GM23338 (cell line): ENCODE measurements at regions not wholly inside any gene's neighbourhood (a gene's known extent, or its start where the extent isn't known, plus 50 kb on each side); places are given as distances from the start of the nearest gene placed in this dataset.

Source experiments
- ATAC-seq: fragments of 200-7000 bp; cut with Tn5 transposase; 3 replicates; pipeline ENCODE4 v1.9.1; 2020
- DNase-seq: peaks from one replicate; pipeline ENCODE4 v3.0.0-alpha.2; 2015; ENCODE audit warnings: low spot score
- H2AFZ ChIP-seq: fragments of 200-600 bp; sonication (generic); 2 replicates; pipeline ENCODE4 v1.8.0; 2016; ENCODE audit warnings: antibody characterized with exemption, mild to moderate bottlenecking, moderate library complexity
- H3F3A ChIP-seq: fragments of 200-600 bp; sonication (generic); replicated peaks from 2 replicates; pipeline ENCODE4 v1.8.0; 2017; ENCODE audit warnings: antibody characterized with exemption, mixed run types, low read depth
- H3K27ac ChIP-seq: fragments of 200-600 bp; sonication (generic); 2 replicates; pipeline ENCODE4 v1.6.1; 2016; ENCODE audit warnings: low read depth
- H3K27me3 ChIP-seq: fragments of 200-600 bp; sonication (generic); 2 replicates; pipeline ENCODE4 v1.8.0; 2016; ENCODE audit warnings: mild to moderate bottlenecking, mixed run types, moderate library complexity; ENCODE audit not compliant: insufficient read depth
- H3K36me3 ChIP-seq: fragments of 200-600 bp; sonication (generic); 2 replicates; pipeline ENCODE4 v1.8.0; 2016; ENCODE audit warnings: mild to moderate bottlenecking; ENCODE audit not compliant: insufficient read depth
- H3K4me1 ChIP-seq: fragments of 200-600 bp; sonication (generic); 2 replicates; pipeline ENCODE4 v1.8.0; 2016; ENCODE audit warnings: mild to moderate bottlenecking, moderate library complexity; ENCODE audit not compliant: insufficient read depth
- H3K4me2 ChIP-seq: fragments of 200-600 bp; sonication (generic); 2 replicates; pipeline ENCODE4 v1.7.1; 2017; ENCODE audit warnings: mixed run types
- H3K4me3 ChIP-seq: fragments of 200-600 bp; sonication (generic); 2 replicates; pipeline ENCODE4 v1.6.1; 2016; ENCODE audit warnings: mixed run types
- H3K79me2 ChIP-seq: fragments of 200-600 bp; sonication (generic); replicated peaks from 2 replicates; pipeline ENCODE4 v1.8.0; 2017; ENCODE audit warnings: mild to moderate bottlenecking; ENCODE audit not compliant: insufficient read depth
- H3K9me2 ChIP-seq: fragments of 200-600 bp; sonication (generic); 2 replicates; pipeline ENCODE4 v1.8.0; 2017; ENCODE audit not compliant: insufficient read depth
- H4K20me1 ChIP-seq: fragments of 200-600 bp; sonication (generic); replicated peaks from 2 replicates; pipeline ENCODE4 v1.8.0; 2017; ENCODE audit warnings: mild to moderate bottlenecking; ENCODE audit not compliant: insufficient read depth
- H3K27ac Mint-ChIP-seq: 2 replicates; pipeline ENCODE4 v1.8.0; 2020; ENCODE audit warnings: inconsistent platforms, mild to moderate bottlenecking, moderate library complexity, mixed read lengths
- H3K27me3 Mint-ChIP-seq: 3 replicates; pipeline ENCODE4 v1.8.0; 2022; ENCODE audit warnings: low read depth, mild to moderate bottlenecking, moderate library complexity, mixed read lengths, inconsistent platforms; ENCODE audit not compliant: insufficient read depth, poor library complexity
- H3K36me3 Mint-ChIP-seq: 3 replicates; pipeline ENCODE4 v1.8.0; 2021; ENCODE audit warnings: low read depth, mild to moderate bottlenecking, inconsistent platforms, moderate library complexity, mixed read lengths
- H3K4me1 Mint-ChIP-seq: 3 replicates; pipeline ENCODE4 v1.8.0; 2020; ENCODE audit warnings: mild to moderate bottlenecking, inconsistent platforms, mixed read lengths
- H3K4me3 Mint-ChIP-seq: 3 replicates; pipeline ENCODE4 v1.8.0; 2021; ENCODE audit warnings: moderate library complexity, mild to moderate bottlenecking, inconsistent platforms, mixed read lengths
- H3K9me3 Mint-ChIP-seq: 3 replicates; pipeline ENCODE4 v1.8.0; 2020; ENCODE audit warnings: moderate library complexity, mild to moderate bottlenecking, inconsistent platforms, mixed read lengths
- CREB1 ChIP-seq: fragments of 250-450 bp; sonication (Bioruptor Pico); IDR thresholded peaks from 2 replicates; pipeline ENCODE4 v1.5.0; 2020; ENCODE audit warnings: low read depth, mild to moderate bottlenecking, moderate library complexity
- CTCF ChIP-seq, 2 experiments: fragments of 200-600 bp in 1 of 2; sonication (generic) in 1 of 2; conservative IDR thresholded peaks; 2 replicates each; pipeline versions ENCODE4 v1.5.1 to v1.6.1; 2016 to 2017; ENCODE audit warnings: antibody characterized with exemption in 2 of 2, low read depth in 2 of 2, mild to moderate bottlenecking in 2 of 2, moderate library complexity in 1 of 2
- EZH2 ChIP-seq: fragments of 200-600 bp; sonication (generic); IDR thresholded peaks from one replicate; pipeline ENCODE4 v1.8.0; 2017; ENCODE audit warnings: antibody characterized with exemption, mild to moderate bottlenecking, low read depth; ENCODE audit not compliant: unreplicated experiment
- EZH2phosphoT487 ChIP-seq: fragments of 200-600 bp; sonication (generic); IDR thresholded peaks from one replicate; pipeline ENCODE4 v1.8.1; 2018; ENCODE audit warnings: antibody characterized with exemption; ENCODE audit not compliant: unreplicated experiment
- JUNB ChIP-seq: IDR thresholded peaks from one replicate; pipeline ENCODE4 v1.6.1; 2016; ENCODE audit warnings: antibody characterized with exemption; ENCODE audit not compliant: unreplicated experiment
- NANOG ChIP-seq: IDR thresholded peaks from 2 replicates; pipeline ENCODE4 v1.6.1; 2016; ENCODE audit warnings: antibody characterized with exemption, borderline replicate concordance
- POLR2AphosphoS5 ChIP-seq: IDR thresholded peaks from 2 replicates; pipeline ENCODE4 v1.6.1; 2016; ENCODE audit warnings: antibody characterized with exemption, low read depth
- REST ChIP-seq: IDR thresholded peaks from one replicate; pipeline ENCODE4 v1.6.1; 2018; ENCODE audit warnings: antibody characterized with exemption; ENCODE audit not compliant: unreplicated experiment
- STAT1 ChIP-seq: IDR thresholded peaks from one replicate; pipeline ENCODE4 v1.6.1; 2016; ENCODE audit warnings: antibody characterized with exemption; ENCODE audit not compliant: unreplicated experiment
- ZNF114 ChIP-seq: fragments of 250-450 bp; sonication (Bioruptor Pico); IDR thresholded peaks from 2 replicates; pipeline ENCODE4 v1.5.0; 2020; ENCODE audit warnings: mild to moderate bottlenecking, moderate library complexity
- ZNF331 ChIP-seq: fragments of 250-450 bp; sonication (Bioruptor Pico); IDR thresholded peaks from 2 replicates; pipeline ENCODE4 v1.5.0; 2020; ENCODE audit warnings: low read depth, mild to moderate bottlenecking, moderate library complexity

GRCh38 chr4:85372966-85373365 lies 102.0 kb upstream of the ARHGAP24 start (continued):
- TF ChIP-seq EZH2: no peak
- TF ChIP-seq CREB1 (CRISPR knock-in tag): no peak
- TF ChIP-seq STAT1: no peak
- TF ChIP-seq ZNF114 (CRISPR knock-in tag): no peak
- TF ChIP-seq EZH2phosphoT487: no peak
- TF ChIP-seq REST: no peak
- no peak for TF ChIP-seq NANOG

GRCh38 chr4:85376285-85376684 lies 98.7 kb upstream of the ARHGAP24 start:
- Histone ChIP-seq H4K20me1 (no peaks in the 10 kb centered on the region), H3K4me2 (no peak overlapping the region), H3F3A (no peaks in the 10 kb centered on the region), H3K9me2 (0 out of 2 replicates have a peak, but pooled peaks cover 5% of the 10 kb centered on the region), H3K27me3 (no peaks in the 10 kb centered on the region), H2AFZ (no peak overlapping the region), H3K4me3 (no peak overlapping the region), H3K27ac (no peak overlapping the region), H3K36me3 (no peaks in the 10 kb centered on the region), H3K79me2 (no peaks in the 10 kb centered on the region), H3K4me1 (no peaks in the 10 kb centered on the region)
- H3K27me3 Mint-ChIP-seq: no peaks in the 10 kb centered on the region
- no peaks in the 10 kb centered on the region for H3K4me1 Mint-ChIP-seq
- H3K27ac Mint-ChIP-seq: no peak overlapping the region
- DNase-seq (no peak), ATAC-seq (no peak)
- no peak for TF ChIP-seq JUNB
- no peak for TF ChIP-seq STAT1
- TF ChIP-seq EZH2phosphoT487: no peak
- TF ChIP-seq ZNF331: no peak
- no peak for TF ChIP-seq CTCF (conservative IDR thresholded peaks at IDR 0.05; ENCODE audit: low read depth in 2 of 2)
- no peak for TF ChIP-seq ZNF114 (CRISPR knock-in tag)
- no peak for TF ChIP-seq NANOG
- no peak for TF ChIP-seq CREB1 (CRISPR knock-in tag)
- no peak for TF ChIP-seq POLR2AphosphoS5
- no peak overlapping the region for H3K4me3 Mint-ChIP-seq
- no peaks in the 10 kb centered on the region for H3K9me3 Mint-ChIP-seq
- H3K36me3 Mint-ChIP-seq: no peaks in the 10 kb centered on the region
